ENCODE measurements at regions not wholly inside any gene's neighbourhood (a gene's known extent, or its start where the extent isn't known, plus 50 kb on each side); places are given as distances from the start of the nearest gene placed in this dataset.

DNA sequence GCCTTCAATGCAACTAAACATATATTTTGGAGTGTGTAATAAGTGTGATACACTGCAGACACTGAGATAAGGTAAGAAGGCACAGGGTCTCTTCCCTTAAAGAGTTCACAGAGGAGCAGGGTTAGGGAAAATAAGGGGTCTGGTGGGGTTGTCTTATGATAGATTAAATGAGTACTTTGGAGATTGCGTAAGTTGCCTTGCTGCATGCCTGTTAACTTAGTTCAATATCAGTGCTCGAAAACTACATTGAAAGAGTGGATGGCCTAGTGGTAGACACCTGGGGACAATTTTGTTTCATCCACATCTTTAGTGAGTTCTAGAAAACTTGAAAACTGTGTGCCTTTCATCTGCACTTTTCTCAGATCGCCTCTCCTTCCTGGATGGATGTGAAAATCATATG, 123.2 kb upstream of the BTBD3 start:
- Histone ChIP-seq H3K27ac (ENCODE audit: low read depth, low read length) (no peak overlapping the region), H3K36me3 (ENCODE audit: control insufficient read depth in 2 of 4, insufficient read depth in 4 of 4, low read length in 3 of 4) (no peaks in the 10 kb centered on the region), H2BK120ac (replicated peaks; ENCODE audit: low read depth, low read length) (no peak overlapping the region), H2BK12ac (ENCODE audit: low read depth, low read length) (no peak overlapping the region), H2BK5ac (ENCODE audit: low read depth, low read length) (no peak overlapping the region), H3K4ac (replicated peaks; ENCODE audit: insufficient read length, low read depth, low read length) (no peak overlapping the region), H3K23me2 (ENCODE audit: low read depth, low read length) (no peaks in the 10 kb centered on the region; the same call in 1 of the 2 replicates), H3K18ac (ENCODE audit: extremely low read depth, low read length) (no peak overlapping the region), H3K56ac (replicated peaks; ENCODE audit: insufficient read length, low read depth, low read length) (no peak overlapping the region), H3K9ac (replicated peaks in 1 of 4; ENCODE audit: extremely low read depth in 1 of 4, low read depth in 3 of 4, low read length in 3 of 4) (no peak overlapping the region), H3K79me1 (ENCODE audit: low read depth, low read length) (no peaks in the 10 kb centered on the region), H3K79me2 (ENCODE audit: control insufficient read depth in 1 of 2, insufficient read depth in 2 of 2, low read length in 2 of 2) (no peaks in the 10 kb centered on the region), H2AK5ac (ENCODE audit: low read depth, low read length) (no peak overlapping the region), H2BK15ac (ENCODE audit: low read length) (no peak overlapping the region), H3K27me3 (replicated peaks in 1 of 4; ENCODE audit: control insufficient read depth in 3 of 4, extremely low read depth in 1 of 4, insufficient read depth in 3 of 4, low read length in 3 of 4) (no peaks in the 10 kb centered on the region), H4K8ac (ENCODE audit: extremely low read depth, insufficient read depth, low read length) (no peak overlapping the region), H2BK20ac (ENCODE audit: low read length) (no peak overlapping the region), H3K9me3 (ENCODE audit: insufficient read depth in 2 of 2, low read depth in 1 of 2, low read length in 1 of 2) (no peaks in the 10 kb centered on the region), H4K5ac (ENCODE audit: insufficient read length, low read depth, low read length) (no peak overlapping the region), H3K4me1 (replicated peaks in 1 of 4; ENCODE audit: control insufficient read depth in 3 of 4, insufficient read depth in 4 of 4, low read length in 3 of 4) (peaks cover 2 to 12% (median 3%) of the 10 kb centered on the region in 4 experiments; a peak in 4 of 7 replicates), H3K14ac (ENCODE audit: insufficient read length) (no peak overlapping the region), H3K4me3 (ENCODE audit: extremely low read depth in 1 of 4, insufficient read depth in 2 of 4, low read depth in 3 of 4, low read length in 4 of 4) (no peak overlapping the region), H3K23ac (ENCODE audit: insufficient read length) (no peak overlapping the region), H4K91ac (replicated peaks; ENCODE audit: insufficient read length, low read length) (no peak overlapping the region), H3K4me2 (ENCODE audit: insufficient read depth in 1 of 2, low read depth in 2 of 2, low read length in 2 of 2) (no peak overlapping the region), H4K20me1 (replicated peaks in 1 of 2; ENCODE audit: control insufficient read depth in 1 of 2, insufficient read depth in 2 of 2, low read length in 2 of 2) (no peaks in the 10 kb centered on the region), H2AFZ (ENCODE audit: low read length) (no peak overlapping the region)
- ChIA-PET CTCF (ENCODE audit: partially characterized antibody) (no interaction called here), POLR2A (ENCODE audit: partially characterized antibody) (no interaction called here)
- FAIRE-seq (no peak), DNase-seq (ENCODE audit: low read depth in 1 of 2, low spot score in 2 of 2) (no peak)
- WGBS, 2 experiments (ENCODE audit: extremely low coverage in 1 of 2, insufficient coverage in 1 of 2, insufficient read length in 1 of 2, insufficient replicate concordance in 2 of 2, low coverage in 1 of 2, low lambda C conversion rate in 2 of 2, missing lambda C conversion rate in 1 of 2) = 90% methylated on average over 3 of the region's 3 CpGs; no CpG with 5 or more reads in 1 of the 2 experiments
- TF ChIP-seq, protein P1, sequence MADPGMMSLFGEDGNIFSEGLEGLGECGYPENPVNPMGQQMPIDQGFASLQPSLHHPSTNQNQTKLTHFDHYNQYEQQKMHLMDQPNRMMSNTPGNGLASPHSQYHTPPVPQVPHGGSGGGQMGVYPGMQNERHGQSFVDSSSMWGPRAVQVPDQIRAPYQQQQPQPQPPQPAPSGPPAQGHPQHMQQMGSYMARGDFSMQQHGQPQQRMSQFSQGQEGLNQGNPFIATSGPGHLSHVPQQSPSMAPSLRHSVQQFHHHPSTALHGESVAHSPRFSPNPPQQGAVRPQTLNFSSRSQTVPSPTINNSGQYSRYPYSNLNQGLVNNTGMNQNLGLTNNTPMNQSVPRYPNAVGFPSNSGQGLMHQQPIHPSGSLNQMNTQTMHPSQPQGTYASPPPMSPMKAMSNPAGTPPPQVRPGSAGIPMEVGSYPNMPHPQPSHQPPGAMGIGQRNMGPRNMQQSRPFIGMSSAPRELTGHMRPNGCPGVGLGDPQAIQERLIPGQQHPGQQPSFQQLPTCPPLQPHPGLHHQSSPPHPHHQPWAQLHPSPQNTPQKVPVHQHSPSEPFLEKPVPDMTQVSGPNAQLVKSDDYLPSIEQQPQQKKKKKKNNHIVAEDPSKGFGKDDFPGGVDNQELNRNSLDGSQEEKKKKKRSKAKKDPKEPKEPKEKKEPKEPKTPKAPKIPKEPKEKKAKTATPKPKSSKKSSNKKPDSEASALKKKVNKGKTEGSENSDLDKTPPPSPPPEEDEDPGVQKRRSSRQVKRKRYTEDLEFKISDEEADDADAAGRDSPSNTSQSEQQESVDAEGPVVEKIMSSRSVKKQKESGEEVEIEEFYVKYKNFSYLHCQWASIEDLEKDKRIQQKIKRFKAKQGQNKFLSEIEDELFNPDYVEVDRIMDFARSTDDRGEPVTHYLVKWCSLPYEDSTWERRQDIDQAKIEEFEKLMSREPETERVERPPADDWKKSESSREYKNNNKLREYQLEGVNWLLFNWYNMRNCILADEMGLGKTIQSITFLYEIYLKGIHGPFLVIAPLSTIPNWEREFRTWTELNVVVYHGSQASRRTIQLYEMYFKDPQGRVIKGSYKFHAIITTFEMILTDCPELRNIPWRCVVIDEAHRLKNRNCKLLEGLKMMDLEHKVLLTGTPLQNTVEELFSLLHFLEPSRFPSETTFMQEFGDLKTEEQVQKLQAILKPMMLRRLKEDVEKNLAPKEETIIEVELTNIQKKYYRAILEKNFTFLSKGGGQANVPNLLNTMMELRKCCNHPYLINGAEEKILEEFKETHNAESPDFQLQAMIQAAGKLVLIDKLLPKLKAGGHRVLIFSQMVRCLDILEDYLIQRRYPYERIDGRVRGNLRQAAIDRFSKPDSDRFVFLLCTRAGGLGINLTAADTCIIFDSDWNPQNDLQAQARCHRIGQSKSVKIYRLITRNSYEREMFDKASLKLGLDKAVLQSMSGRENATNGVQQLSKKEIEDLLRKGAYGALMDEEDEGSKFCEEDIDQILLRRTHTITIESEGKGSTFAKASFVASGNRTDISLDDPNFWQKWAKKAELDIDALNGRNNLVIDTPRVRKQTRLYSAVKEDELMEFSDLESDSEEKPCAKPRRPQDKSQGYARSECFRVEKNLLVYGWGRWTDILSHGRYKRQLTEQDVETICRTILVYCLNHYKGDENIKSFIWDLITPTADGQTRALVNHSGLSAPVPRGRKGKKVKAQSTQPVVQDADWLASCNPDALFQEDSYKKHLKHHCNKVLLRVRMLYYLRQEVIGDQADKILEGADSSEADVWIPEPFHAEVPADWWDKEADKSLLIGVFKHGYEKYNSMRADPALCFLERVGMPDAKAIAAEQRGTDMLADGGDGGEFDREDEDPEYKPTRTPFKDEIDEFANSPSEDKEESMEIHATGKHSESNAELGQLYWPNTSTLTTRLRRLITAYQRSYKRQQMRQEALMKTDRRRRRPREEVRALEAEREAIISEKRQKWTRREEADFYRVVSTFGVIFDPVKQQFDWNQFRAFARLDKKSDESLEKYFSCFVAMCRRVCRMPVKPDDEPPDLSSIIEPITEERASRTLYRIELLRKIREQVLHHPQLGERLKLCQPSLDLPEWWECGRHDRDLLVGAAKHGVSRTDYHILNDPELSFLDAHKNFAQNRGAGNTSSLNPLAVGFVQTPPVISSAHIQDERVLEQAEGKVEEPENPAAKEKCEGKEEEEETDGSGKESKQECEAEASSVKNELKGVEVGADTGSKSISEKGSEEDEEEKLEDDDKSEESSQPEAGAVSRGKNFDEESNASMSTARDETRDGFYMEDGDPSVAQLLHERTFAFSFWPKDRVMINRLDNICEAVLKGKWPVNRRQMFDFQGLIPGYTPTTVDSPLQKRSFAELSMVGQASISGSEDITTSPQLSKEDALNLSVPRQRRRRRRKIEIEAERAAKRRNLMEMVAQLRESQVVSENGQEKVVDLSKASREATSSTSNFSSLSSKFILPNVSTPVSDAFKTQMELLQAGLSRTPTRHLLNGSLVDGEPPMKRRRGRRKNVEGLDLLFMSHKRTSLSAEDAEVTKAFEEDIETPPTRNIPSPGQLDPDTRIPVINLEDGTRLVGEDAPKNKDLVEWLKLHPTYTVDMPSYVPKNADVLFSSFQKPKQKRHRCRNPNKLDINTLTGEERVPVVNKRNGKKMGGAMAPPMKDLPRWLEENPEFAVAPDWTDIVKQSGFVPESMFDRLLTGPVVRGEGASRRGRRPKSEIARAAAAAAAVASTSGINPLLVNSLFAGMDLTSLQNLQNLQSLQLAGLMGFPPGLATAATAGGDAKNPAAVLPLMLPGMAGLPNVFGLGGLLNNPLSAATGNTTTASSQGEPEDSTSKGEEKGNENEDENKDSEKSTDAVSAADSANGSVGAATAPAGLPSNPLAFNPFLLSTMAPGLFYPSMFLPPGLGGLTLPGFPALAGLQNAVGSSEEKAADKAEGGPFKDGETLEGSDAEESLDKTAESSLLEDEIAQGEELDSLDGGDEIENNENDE (IDR thresholded peaks at IDR 0.05; ENCODE audit: insufficient replicate concordance, low read length) = no peak

Measured in H1 (cell line).